SK-N-SH (cell line): ENCODE measurements at regions not wholly inside any gene's neighbourhood (a gene's known extent, or its start where the extent isn't known, plus 50 kb on each side); places are given as distances from the start of the nearest gene placed in this dataset.

Experiments used
- CTCF ChIA-PET: fragments of 300-600, 350-600 bp; formaldehyde crosslinking; extraction: SDS; loops from one replicate; lab custom pipeline; 2021; lab: Yijun Ruan, JAX
- POLR2A ChIA-PET: fragments of 350-600 bp; sonication (Branson Sonifier 250); formaldehyde crosslinking; extraction: SDS; loops from one replicate; lab custom pipeline; 2020; ENCODE audit warnings: antibody characterized with exemption, inconsistent platforms; lab: Yijun Ruan, JAX
- DNase-seq: peaks from one replicate; pipeline ENCODE4 v3.0.0; 2012
- H2AFZ ChIP-seq: fragments of 200-600 bp; sonication (generic); 2 replicates; pipeline ENCODE4 v1.8.1; 2016; ENCODE audit warnings: antibody characterized with exemption, mild to moderate bottlenecking, low read depth
- H3F3A ChIP-seq: fragments of 200-600 bp; sonication (generic); replicated peaks from 2 replicates; pipeline ENCODE3; 2016; ENCODE audit warnings: antibody characterized with exemption, mild to moderate bottlenecking; ENCODE audit not compliant: insufficient read depth
- H3K27ac ChIP-seq, 2 experiments: fragments of 200-500 bp in 1 of 2; fragments of 200-600 bp in 1 of 2; sonication (Bioruptor generic) in 1 of 2; sonication (generic), shearing (Covaris generic) in 1 of 2; 2 replicates each; pipeline versions ENCODE4 v1.5.1 to v1.6.1; 2014 to 2016; ENCODE audit warnings: low read depth in 2 of 2, inconsistent platforms in 1 of 2, low read length in 1 of 2, mild to moderate bottlenecking in 1 of 2, mixed read lengths in 1 of 2
- H3K27me3 ChIP-seq: fragments of 200-600 bp; sonication (generic), shearing (Covaris generic); 2 replicates; pipeline ENCODE4 v1.6.1; 2016; ENCODE audit warnings: mixed run types; ENCODE audit not compliant: insufficient read depth
- H3K36me3 ChIP-seq, 2 experiments: fragments of 200-500 bp in 1 of 2; fragments of 200-600 bp in 1 of 2; sonication (Bioruptor generic) in 1 of 2; sonication (generic) in 1 of 2; replicated peaks in 1 of 2; 2 replicates each; pipeline versions ENCODE3 to v1.5.1; 2014 to 2016; ENCODE audit warnings: low read length in 1 of 2, mild to moderate bottlenecking in 1 of 2; ENCODE audit not compliant: insufficient read depth in 2 of 2, control insufficient read depth in 1 of 2
- H3K4me1 ChIP-seq, 2 experiments: fragments of 200-500 bp in 1 of 2; fragments of 200-600 bp in 1 of 2; sonication (Bioruptor generic) in 1 of 2; sonication (generic), shearing (Covaris generic) in 1 of 2; 2 replicates each; pipeline versions ENCODE4 v1.5.1 to v1.6.1; 2014 to 2016; ENCODE audit warnings: low read depth in 1 of 2, low read length in 1 of 2, mixed run types in 1 of 2; ENCODE audit not compliant: insufficient read depth in 2 of 2, control insufficient read depth in 1 of 2
- H3K4me2 ChIP-seq: fragments of 200-600 bp; sonication (generic), shearing (Covaris generic); 2 replicates; pipeline ENCODE4 v1.6.1; 2017; ENCODE audit warnings: mixed run types
- H3K4me3 ChIP-seq, 2 experiments: fragments of 200-500 bp in 1 of 2; fragments of 200-600 bp in 1 of 2; sonication (Bioruptor generic) in 1 of 2; sonication (generic), shearing (Covaris generic) in 1 of 2; 2 replicates each; pipeline versions ENCODE4 v1.5.1 to v1.8.1; 2014 to 2016; ENCODE audit warnings: low read depth in 2 of 2, inconsistent platforms in 1 of 2, low read length in 1 of 2, mild to moderate bottlenecking in 1 of 2, mixed read lengths in 1 of 2, moderate library complexity in 1 of 2
- H3K79me2 ChIP-seq: fragments of 200-600 bp; sonication (generic); 2 replicates; pipeline ENCODE4 v1.8.1; 2017; ENCODE audit warnings: mild to moderate bottlenecking; ENCODE audit not compliant: insufficient read depth
- H3K9ac ChIP-seq: fragments of 200-600 bp; sonication (generic); 2 replicates; pipeline ENCODE4 v1.6.1; 2017; ENCODE audit warnings: mixed run types
- H3K9me2 ChIP-seq: fragments of 200-600 bp; sonication (generic); 2 replicates; pipeline ENCODE4 v1.6.1; 2017; ENCODE audit warnings: mixed run types
- H3K9me3 ChIP-seq: fragments of 200-600 bp; sonication (generic); 2 replicates; pipeline ENCODE4 v1.6.1; 2017; ENCODE audit warnings: mixed run types, mild to moderate bottlenecking, moderate library complexity
- H4K20me1 ChIP-seq: fragments of 200-600 bp; sonication (generic); 2 replicates; pipeline ENCODE4 v1.6.1; 2017; ENCODE audit warnings: mild to moderate bottlenecking, mixed run types; ENCODE audit not compliant: insufficient read depth
- CHD2 ChIP-seq: fragments of 150-350 bp; IDR thresholded peaks from 2 replicates; pipeline ENCODE4 v1.6.1; 2018; ENCODE audit warnings: low read length; ENCODE audit not compliant: partially characterized antibody
- ELF1 ChIP-seq: IDR thresholded peaks from 2 replicates; pipeline ENCODE4 v1.4.0; 2012
- EP300 ChIP-seq, 2 experiments: IDR thresholded peaks; 2 replicates each; pipeline versions ENCODE4 v1.4.0 to v1.6.1; 2012; ENCODE audit warnings: borderline replicate concordance in 1 of 2, low read depth in 1 of 2, low read length in 1 of 2
- EZH2phosphoT487 ChIP-seq: fragments of 200-600 bp; sonication (generic); IDR thresholded peaks from 2 replicates; pipeline ENCODE4 v1.6.1; 2017; ENCODE audit warnings: low read depth, mixed run types, mild to moderate bottlenecking, antibody characterized with exemption, moderate library complexity, borderline replicate concordance
- FOSL2 ChIP-seq: IDR thresholded peaks from 2 replicates; pipeline ENCODE4 v1.4.0; 2012; ENCODE audit warnings: low read depth, mild to moderate bottlenecking, moderate library complexity, borderline replicate concordance
- FOXJ3 ChIP-seq: sonication (generic); formaldehyde crosslinking; IDR thresholded peaks from 2 replicates; pipeline ENCODE4 v1.5.1; 2020; ENCODE audit warnings: mild to moderate bottlenecking, missing genetic modification reagents
- FOXM1 ChIP-seq: IDR thresholded peaks from 2 replicates; pipeline ENCODE4 v1.4.0; 2012; ENCODE audit warnings: low read depth, mild to moderate bottlenecking
- GABPA ChIP-seq: IDR thresholded peaks from 2 replicates; pipeline ENCODE4 v1.4.0; 2012; ENCODE audit warnings: low read depth, mild to moderate bottlenecking
- GATA2 ChIP-seq: sonication (generic); formaldehyde crosslinking; IDR thresholded peaks from 2 replicates; pipeline ENCODE4 v1.5.0; 2020; ENCODE audit warnings: mild to moderate bottlenecking, missing genetic modification reagents
- JUND ChIP-seq: IDR thresholded peaks from 2 replicates; pipeline ENCODE4 v1.4.0; 2012
- NFIC ChIP-seq: IDR thresholded peaks from 2 replicates; pipeline ENCODE4 v1.4.0; 2012; ENCODE audit warnings: borderline replicate concordance
- NRF1 ChIP-seq: IDR thresholded peaks from 2 replicates; pipeline ENCODE4 v1.6.1; 2012; ENCODE audit warnings: low read depth, mild to moderate bottlenecking, low read length
- RAD21 ChIP-seq: IDR thresholded peaks from 2 replicates; pipeline ENCODE4 v1.6.1; 2012; ENCODE audit warnings: mild to moderate bottlenecking, low read length
- RCOR1 ChIP-seq: fragments of 150-350 bp; IDR thresholded peaks from 2 replicates; pipeline ENCODE4 v1.6.1; 2017; ENCODE audit warnings: antibody characterized with exemption, low read length
- SIN3A ChIP-seq: IDR thresholded peaks from 2 replicates; pipeline ENCODE4 v1.6.1; 2012; ENCODE audit warnings: low read depth, mild to moderate bottlenecking, low read length, moderate library complexity, borderline replicate concordance
- SMC3 ChIP-seq: IDR thresholded peaks from 2 replicates; pipeline ENCODE4 v1.6.1; 2012; ENCODE audit warnings: low read depth, low read length, improper control_type of control experiment
- TCF12 ChIP-seq: IDR thresholded peaks from 2 replicates; pipeline ENCODE4 v1.4.0; 2012
- USF2 ChIP-seq: fragments of 150-350 bp; IDR thresholded peaks from 2 replicates; pipeline ENCODE4 v1.6.1; 2017; ENCODE audit warnings: antibody characterized with exemption, low read length, low read depth, borderline replicate concordance
- WGBS: methylation state at CpG from one replicate; pipeline ENCODE4 v1.1.6; 2017; ENCODE audit warnings: low lambda C conversion rate; 5-methylcytosine and 5-hydroxymethylcytosine counted together
- TF ChIP-seq, protein P1 (sequence below): IDR thresholded peaks from 2 replicates; pipeline ENCODE4 v1.4.0; 2012; ENCODE audit warnings: low read depth, borderline replicate concordance

DNA sequence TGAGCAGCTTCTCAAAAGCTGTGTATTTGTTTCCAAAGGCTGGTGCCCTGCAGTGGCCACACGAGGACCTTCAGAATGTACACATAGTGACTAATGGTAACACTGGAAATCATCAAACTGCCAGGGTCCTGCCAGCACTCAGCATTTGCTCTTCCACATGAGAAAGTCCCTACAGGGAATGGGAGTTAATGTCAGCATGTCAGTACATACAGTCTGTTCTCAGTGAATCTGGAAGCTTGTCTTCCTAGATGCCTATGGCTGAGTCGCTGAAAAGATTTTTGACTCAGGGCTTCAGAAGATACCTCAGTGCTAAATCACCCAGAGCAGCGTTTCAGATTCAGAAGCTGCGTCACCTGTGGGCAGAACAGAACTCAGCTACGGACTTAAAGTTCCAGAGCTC, 108.2 kb downstream of the CDC7 start:
- no peak for DNase-seq
- 0 out of 2 replicates have a peak overlapping the region, but pooled peaks have one; percentile 15 for H3K4me2 ChIP-seq
- TF ChIP-seq RAD21: no peak
- no peak for TF ChIP-seq CHD2
- no peak for TF ChIP-seq GATA2 (CRISPR knock-in tag)
- no peak for TF ChIP-seq JUND
- TF ChIP-seq SMC3: no peak
- no peak for TF ChIP-seq GABPA
- no peak for TF ChIP-seq ELF1
- TF ChIP-seq USF2: no peak
- TF ChIP-seq EZH2phosphoT487: no peak
- TF ChIP-seq EP300 (IDR thresholded peaks at IDR 0.05; ENCODE audit: borderline replicate concordance in 1 of 2, low read depth in 1 of 2, low read length in 1 of 2): no peak
- TF ChIP-seq RCOR1: no peak
- TF ChIP-seq, protein P1, sequence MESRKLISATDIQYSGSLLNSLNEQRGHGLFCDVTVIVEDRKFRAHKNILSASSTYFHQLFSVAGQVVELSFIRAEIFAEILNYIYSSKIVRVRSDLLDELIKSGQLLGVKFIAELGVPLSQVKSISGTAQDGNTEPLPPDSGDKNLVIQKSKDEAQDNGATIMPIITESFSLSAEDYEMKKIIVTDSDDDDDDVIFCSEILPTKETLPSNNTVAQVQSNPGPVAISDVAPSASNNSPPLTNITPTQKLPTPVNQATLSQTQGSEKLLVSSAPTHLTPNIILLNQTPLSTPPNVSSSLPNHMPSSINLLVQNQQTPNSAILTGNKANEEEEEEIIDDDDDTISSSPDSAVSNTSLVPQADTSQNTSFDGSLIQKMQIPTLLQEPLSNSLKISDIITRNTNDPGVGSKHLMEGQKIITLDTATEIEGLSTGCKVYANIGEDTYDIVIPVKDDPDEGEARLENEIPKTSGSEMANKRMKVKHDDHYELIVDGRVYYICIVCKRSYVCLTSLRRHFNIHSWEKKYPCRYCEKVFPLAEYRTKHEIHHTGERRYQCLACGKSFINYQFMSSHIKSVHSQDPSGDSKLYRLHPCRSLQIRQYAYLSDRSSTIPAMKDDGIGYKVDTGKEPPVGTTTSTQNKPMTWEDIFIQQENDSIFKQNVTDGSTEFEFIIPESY: no peak
- no peak for TF ChIP-seq FOSL2
- no peak for TF ChIP-seq TCF12
- TF ChIP-seq SIN3A: no peak
- no peak for TF ChIP-seq NFIC
- no peak for TF ChIP-seq NRF1
- TF ChIP-seq FOXM1: no peak
- TF ChIP-seq FOXJ3 (CRISPR knock-in tag): no peak
- H3K9me3 ChIP-seq: no peaks in the 10 kb centered on the region
- no peaks in the 10 kb centered on the region for H4K20me1 ChIP-seq
- H3K27me3 ChIP-seq: no peaks in the 10 kb centered on the region; the same call in 1 of the 2 replicates
- no peak overlapping the region for H2AFZ ChIP-seq
- H3K27ac ChIP-seq: no peak overlapping the region
- H3K4me3 ChIP-seq: no peak overlapping the region
- WGBS: 5% methylated on average over 4 of the region's 5 CpGs
- no peaks in the 10 kb centered on the region for H3F3A ChIP-seq
- ChIA-PET POLR2A (no interaction called here), CTCF (no interaction called here)
- no peak overlapping the region for H3K9ac ChIP-seq
- H3K9me2 ChIP-seq: no peaks in the 10 kb centered on the region
- H3K79me2 ChIP-seq: no peaks in the 10 kb centered on the region
- H3K36me3 ChIP-seq: no peaks in the 10 kb centered on the region
- no peaks in the 10 kb centered on the region for H3K4me1 ChIP-seq
